HG03457 (cell line): ENCODE measurements at regions not wholly inside any gene's neighbourhood (a gene's known extent, or its start where the extent isn't known, plus 50 kb on each side); places are given as distances from the start of the nearest gene placed in this dataset.
"Not testable (repeated sequence)": the region's sequence is repeated elsewhere in the genome, so short reads cannot be mapped to it uniquely, and the experiment has no call there.

Experiments
- ATAC-seq: cut with Tn5 transposase; IDR thresholded peaks from one replicate; pipeline ENCODE4 v1.9.1; 2021; ENCODE audit warnings: moderate number of reproducible peaks; ENCODE audit not compliant: unreplicated experiment

DNA sequence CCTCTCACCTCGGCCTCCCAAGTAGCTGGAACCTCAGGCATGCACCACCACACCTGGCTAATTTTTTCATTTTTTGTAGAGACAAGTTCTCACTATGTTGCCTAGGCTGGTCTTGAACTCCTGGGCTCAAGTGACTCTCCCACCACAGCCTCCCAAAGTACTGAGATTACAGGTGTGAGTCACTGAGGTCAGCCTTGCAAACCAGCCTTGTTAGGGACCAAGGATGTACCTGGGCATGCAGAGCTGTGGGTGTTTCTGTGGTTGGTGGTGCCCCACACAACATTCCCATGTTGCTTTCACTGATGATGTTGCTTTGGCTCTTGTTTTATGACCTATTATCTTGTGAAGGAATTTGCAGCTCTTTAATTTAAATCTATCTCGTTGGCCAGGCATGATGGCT lies 54.8 kb downstream of the OTUD1 start:
- ATAC-seq, result no peak

DNA sequence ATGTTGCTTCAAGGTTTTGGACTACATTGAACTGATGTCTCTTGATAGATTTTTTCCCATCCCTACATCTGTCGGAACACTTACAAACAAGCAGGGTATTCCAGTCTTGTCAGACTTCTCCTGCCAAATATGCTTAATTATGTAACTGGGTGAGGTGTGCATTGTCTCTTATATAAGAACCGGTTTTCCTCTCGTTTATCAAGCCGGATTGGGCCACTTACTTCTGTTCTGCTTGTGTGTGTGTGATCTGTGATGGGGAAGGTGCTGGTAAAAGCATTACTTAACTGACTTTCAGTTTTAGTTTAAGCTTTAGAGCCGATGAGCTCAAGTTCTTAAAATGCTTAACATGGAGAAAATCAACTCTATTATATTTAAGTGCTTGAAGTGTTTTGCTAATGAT lies 57.9 kb downstream of the OTUD1 start:
- ATAC-seq, result no peak

DNA sequence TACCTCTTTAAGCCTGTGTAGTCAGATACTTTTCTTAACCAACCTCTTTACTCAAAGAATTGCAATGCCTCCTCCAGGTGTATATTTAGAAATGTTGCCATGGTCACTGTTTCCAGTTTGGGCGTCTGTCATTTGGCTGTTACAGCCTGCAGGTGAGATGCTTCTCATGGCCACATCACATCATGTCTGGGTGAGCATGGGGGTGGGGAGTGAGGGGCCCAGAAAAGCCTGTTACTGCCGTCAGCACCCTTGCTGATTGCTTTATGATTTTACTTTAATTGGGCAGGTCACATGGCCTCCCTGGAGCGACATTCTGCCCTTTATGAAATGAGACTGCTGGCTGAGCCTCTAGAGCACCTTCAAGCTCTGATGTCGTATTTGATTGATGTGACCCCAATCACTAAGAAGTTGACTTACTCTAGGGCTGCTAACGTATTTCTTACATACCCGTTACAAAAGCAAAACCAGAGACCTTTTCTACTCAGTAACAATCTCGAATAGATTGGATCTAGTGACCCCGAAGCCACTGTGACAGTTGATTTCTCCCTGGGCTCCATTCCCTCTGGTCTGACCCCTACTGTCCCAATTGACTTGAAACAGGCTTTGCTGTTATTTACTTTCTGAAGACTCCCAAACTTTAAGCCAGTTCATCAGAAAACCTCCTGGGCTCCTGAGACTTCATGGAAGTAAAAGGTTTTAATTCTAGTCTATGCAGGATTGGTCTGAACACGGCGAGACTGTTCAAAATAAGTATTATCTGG lies 60.7 kb downstream of the OTUD1 start:
- no peak for ATAC-seq

GRCh38 chr10:23505797-23506465 lies 67.1 kb downstream of the OTUD1 start:
- no peak for ATAC-seq

DNA sequence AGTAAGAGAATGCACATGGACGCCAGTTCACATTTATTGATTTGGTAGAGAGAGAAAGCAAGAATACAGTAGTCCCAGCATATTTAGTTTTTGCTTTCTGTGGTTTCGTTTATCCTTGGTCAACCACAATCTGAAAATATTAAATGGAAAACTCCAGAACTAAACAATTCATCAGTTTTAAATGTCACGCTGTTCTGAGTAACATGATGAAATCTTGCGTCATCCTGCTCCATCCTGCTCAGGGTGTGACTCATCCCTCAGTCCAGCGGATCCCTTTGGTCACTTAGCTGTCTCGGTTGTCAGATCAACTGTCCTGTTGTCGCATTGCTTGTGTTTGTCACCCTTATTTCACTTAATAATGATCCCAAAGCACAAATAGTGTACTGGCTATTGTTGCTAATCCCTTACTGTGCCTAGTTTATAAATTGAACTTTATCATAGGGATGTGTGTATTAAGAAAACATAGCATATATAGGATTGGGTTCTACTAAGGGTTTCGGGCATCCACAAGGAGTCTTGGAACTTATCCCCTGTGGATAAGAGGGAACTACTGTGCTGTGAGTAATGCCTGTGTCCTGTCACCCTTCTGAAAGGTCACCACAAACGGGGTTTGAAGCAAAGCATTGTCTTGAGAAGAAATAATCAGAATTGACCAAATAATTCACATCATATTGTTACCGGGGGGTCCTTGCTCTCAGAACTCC lies 73.6 kb downstream of the OTUD1 start:
- ATAC-seq, result no peak

- ATAC-seq, result not testable (repeated sequence)
These were observed 74.7 kb downstream of the OTUD1 start for GRCh38 chr10:23513621-23514020.

- no peak for ATAC-seq
These were observed 75.4 kb downstream of the OTUD1 start for GRCh38 chr10:23514321-23514720.

DNA sequence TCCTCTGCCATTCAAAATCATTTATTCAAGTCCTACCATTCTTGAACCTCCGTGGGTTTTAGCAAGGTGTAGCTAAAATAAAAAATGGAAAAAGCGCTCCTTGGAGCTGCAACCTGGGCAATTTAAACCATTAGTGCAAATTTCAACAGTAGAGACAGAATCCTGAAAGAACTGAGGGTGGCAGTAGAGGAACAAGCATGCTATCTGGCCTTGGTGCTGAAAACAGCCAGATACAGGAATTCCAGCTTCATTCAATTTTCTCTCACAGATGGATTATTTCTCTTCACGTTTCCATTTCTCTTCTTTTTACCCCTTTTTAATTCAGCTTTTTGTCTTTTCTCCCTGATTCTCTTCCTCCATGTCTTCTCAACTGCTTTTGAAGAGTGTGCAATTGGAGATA lies 77.7 kb downstream of the OTUD1 start:
- ATAC-seq, result no peak

GRCh38 chr10:23517155-23517554 lies 78.3 kb downstream of the OTUD1 start:
- no peak for ATAC-seq

GRCh38 chr10:23521735-23522134 lies 82.9 kb downstream of the OTUD1 start:
- no peak for ATAC-seq

- no peak for ATAC-seq
These were observed 83.5 kb downstream of the OTUD1 start for GRCh38 chr10:23522345-23522744.

GRCh38 chr10:23523251-23523650 lies 84.4 kb downstream of the OTUD1 start:
- no peak for ATAC-seq

- ATAC-seq, result no peak
These were observed 86.5 kb downstream of the OTUD1 start for GRCh38 chr10:23525406-23525805.

DNA sequence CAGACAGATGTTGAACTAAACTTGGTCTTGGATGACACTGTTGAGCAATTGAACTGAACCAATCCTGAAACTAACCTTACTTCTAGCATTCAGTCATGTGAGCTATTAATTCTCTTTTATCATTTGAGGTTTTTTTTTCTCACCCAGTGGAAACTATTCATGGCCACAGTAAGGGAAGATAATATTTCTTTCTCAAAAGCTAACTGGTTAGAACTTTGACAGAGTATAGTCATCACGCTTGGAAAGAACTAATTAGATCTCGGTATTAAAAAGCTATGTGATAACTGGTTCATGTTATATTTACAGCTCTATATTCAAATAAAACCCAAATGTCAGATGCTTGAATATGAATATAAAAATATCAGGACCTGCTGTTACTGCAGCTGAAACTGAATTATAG lies 89.5 kb downstream of the OTUD1 start:
- ATAC-seq, result no peak

- ATAC-seq, result no peak
These were observed 90.8 kb downstream of the OTUD1 start for GRCh38 chr10:23529625-23530024.

GRCh38 chr10:23530079-23530478 lies 91.2 kb downstream of the OTUD1 start:
- no peak for ATAC-seq

DNA sequence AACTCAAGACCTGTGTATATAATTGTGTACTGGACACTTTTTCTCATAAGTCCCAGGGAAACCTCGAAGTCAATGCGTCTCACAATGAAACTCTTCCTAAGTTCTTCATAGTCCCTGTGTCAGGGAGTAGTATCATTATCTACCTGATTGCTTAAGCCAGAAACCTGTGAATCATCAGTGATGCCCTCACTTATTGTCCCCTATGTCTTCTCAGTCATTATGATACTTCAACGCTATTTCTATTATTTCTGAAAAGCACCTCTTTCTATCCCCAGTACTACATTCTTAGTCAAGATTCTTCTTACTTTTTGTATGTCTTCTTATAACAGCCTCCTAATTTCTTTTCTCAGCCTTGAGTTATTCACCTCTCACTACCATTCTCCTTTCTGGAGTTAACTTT lies 94.3 kb downstream of the OTUD1 start:
- no peak for ATAC-seq

GRCh38 chr10:23534326-23534725 lies 95.5 kb downstream of the OTUD1 start:
- no peak for ATAC-seq

- no peak for ATAC-seq
These were observed 95.9 kb downstream of the OTUD1 start for GRCh38 chr10:23534761-23535160.

DNA sequence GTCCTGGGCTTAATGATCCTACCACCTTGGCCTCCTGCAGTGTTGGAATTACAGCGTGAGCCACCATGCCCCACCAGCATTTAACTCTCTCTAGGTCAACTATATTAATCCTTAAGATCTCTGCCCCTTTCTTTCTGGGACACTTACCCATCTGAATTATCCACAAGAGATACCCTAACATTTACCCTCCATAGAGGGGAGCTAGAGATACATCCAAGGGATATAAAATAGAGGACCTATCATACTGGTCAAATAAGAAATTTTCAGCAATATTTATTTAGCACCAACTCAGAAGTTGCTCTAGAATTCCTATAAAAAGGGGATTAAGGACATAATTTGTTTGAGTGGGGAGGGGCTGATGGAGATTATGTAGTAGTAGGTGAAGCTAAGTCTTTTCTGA lies 96.5 kb downstream of the OTUD1 start:
- ATAC-seq, result no peak

- ATAC-seq, result no peak
These were observed 100.1 kb downstream of the OTUD1 start for GRCh38 chr10:23538968-23539367.

DNA sequence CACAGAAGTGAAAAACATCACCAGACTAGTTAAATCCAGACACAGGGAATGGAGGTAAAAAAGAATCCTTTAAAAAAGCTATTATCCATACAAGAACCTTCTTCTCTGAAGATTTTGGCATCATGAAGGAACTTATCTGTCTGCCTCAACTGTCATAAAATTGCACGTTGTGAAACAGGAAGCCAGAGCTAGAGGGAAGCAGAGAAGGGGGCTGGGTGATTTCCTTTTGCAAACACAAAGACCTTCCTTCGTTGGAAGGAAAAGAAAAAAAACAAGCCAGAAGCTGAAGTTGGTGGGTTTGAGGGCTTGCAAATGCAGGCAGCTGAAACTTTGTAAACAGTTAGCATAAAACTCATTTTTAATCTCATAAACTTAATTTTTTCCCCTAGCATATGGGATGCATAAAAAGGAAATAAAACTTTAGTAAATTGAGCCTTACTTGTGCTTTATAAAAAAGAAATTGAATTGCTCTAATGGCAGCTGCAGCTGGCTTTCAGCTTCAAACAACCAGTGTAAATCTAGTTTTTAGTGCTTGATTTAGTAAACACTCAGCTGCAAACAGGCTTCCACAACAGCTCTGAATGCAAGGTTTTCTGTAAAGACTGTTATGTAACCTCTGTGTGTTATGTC lies 101.6 kb downstream of the OTUD1 start:
- no peak for ATAC-seq
